Stimulated activated CD8-positive, alpha-beta memory T cell treated with anti-CD3 and anti-CD28 coated beads, Interleukin-4, amount 100 ng/mL, for 1 hour (primary cell): ENCODE measurements at regions not wholly inside any gene's neighbourhood (a gene's known extent, or its start where the extent isn't known, plus 50 kb on each side); places are given as distances from the start of the nearest gene placed in this dataset.

ENCODE experiments used
- DNase-seq, 2 donors: peaks; one replicate each; pipeline ENCODE4 v3.0.0-alpha.2; 2020; ENCODE audit warnings: low read depth in 2 of 2, low spot score in 1 of 2

GRCh38 chr6:44631968-44632367 is 244.5 kb downstream of the CDC5L start:
- no peak for DNase-seq

DNA sequence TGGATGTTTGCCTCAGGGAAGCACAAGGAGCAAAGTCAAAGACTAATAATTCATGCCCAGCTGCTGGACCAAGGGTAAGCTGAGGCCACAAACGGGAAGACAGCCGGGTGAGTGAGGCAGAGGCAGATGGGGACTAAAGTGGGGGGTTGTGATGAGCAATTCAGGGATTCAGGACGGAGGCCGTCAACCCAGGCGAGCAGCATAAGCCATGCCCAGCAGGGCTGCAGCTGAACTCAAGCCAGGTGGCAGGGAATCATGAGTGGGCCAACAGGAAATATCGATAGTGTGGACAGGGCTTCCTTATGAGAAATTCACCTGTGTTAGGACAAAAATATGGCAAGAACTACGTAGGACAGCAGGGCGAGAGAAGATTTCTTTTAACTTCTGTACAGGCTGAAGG is 246.8 kb downstream of the CDC5L start:
- no peak for DNase-seq

GRCh38 chr6:44635486-44635885 is 248.0 kb downstream of the CDC5L start:
- DNase-seq: no peak

DNA sequence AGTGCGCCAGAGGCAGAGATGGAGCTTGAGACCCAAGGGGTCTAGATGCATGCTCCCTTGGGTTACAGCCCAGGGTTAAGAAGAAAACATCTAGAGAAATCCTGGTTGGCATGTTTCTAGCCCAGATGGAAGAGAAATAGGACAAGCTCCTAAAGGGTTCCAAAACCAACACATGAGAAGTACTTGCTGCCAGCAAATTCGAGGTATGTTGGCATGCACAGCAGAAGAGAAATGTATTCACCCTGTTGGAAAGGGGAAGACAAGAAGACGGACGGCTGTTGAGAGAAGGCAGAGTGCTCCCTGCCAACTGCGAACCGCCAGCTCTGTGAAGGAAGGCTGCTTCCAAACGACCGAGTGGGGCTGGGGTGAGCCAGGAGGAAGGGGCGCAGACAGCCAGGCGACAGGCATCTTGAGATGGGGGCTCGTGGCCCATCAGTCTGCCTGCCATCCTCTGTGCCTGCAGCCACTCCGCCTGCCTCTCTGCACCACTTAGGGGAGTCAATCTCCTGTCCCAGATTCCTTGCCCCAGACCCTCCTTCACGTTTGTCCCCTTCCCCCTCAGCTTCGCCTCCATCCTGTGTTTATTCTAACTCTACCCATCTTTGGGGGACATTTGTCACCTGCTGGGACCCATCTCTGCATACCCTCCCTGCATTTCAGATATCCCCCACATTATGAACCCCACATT is 249.2 kb downstream of the CDC5L start:
- DNase-seq: no peak

- no peak for DNase-seq
These were observed 254.0 kb downstream of the CDC5L start for GRCh38 chr6:44641344-44642031.

DNA sequence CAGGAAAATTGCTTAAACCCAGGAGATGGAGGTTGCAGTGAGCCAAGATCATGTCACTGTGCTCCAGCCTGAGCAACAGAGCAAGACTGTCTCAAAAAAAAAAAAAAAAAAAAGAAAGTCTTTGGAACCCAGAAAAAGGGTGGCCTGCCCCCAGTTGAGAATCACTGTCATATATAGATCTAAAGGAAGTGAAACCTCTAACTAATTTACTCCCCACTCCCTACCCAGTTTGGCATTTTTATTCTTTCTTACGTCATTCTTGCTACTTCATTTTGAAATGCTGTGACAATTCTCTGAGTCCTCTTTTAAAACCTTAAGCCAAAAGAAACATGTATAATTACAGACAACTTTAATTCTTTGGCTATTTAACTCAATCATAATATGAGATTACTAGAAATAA is 254.8 kb downstream of the CDC5L start:
- DNase-seq: no peak

DNA sequence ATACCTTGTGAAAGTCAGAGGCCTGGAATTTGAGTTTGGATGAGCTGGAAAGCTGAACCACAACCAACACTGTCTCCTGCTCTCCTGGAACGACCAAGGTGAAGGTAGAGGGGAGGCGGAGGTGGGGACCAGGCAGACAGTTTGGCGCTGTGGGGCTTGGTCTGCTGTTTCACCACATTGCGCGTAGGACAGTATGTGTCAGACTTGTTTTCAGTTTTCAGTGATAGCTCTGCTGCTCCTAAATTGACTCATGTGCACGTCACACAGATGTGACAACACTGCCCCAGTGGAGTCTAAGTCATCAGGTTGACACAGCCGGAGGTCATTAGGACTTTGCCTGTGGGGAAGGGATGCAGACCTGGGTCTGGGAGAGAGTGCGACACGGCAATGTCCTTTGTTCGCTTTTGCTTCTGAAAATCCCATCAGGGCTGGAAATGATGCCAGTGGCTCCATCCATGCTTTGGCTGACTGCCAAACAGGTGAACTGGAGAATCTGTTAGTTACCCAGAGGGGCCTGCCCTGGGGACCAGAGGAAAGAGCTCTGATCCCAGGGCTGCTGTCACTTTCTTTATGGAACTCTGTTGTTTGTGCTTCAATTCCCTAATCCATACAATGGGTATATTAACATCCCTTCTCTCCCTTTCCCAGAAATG is 255.5 kb downstream of the CDC5L start:
- no peak for DNase-seq

DNA sequence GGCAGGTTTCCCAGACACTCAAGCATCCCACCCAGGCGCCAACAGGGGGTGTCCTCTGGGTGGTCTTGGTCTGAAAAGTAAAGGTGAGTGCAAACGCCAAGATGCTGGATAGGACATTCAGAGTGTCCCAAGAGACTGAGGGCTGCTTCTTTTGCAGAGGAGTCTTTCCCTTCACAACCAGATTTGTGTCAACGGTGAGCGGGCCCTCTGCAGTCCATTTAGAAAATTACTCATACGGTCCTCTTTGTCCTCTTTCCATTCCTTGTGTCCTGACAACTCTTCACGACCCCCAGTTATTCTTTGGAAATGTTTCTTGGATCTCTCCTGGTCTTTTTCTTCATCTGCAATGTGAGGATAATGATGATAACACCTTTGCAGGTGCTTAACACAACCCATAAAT is 257.8 kb downstream of the CDC5L start:
- DNase-seq: no peak

DNA sequence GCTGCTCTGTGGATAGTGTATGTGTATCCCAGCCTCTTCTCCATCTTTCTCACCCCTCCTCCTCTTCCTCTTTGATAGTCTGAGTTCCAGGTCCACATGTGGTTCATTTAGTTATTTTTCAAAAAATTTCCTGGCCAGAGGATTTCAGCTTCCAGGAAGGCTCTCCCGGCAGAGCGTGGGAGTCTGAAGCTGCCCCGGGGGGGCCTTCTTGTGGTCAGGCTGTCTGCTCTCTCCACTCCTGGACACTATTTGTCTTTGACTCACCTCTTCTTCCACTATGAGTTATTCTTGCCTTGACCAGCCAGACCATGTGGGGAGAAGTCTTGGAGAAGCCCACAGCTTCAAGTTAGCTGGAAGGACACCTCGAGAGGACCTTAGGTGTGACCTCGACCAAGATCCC is 258.8 kb downstream of the CDC5L start:
- no peak for DNase-seq

- no peak for DNase-seq
These were observed 262.0 kb downstream of the CDC5L start for GRCh38 chr6:44649365-44650025.

- no peak for DNase-seq
These were observed 263.0 kb downstream of the CDC5L start for GRCh38 chr6:44650495-44650894.

- no peak for DNase-seq
These were observed 263.4 kb downstream of the CDC5L start for GRCh38 chr6:44650947-44651346.

- no peak for DNase-seq
These were observed 264.1 kb downstream of the CDC5L start for GRCh38 chr6:44651604-44652003.

DNA sequence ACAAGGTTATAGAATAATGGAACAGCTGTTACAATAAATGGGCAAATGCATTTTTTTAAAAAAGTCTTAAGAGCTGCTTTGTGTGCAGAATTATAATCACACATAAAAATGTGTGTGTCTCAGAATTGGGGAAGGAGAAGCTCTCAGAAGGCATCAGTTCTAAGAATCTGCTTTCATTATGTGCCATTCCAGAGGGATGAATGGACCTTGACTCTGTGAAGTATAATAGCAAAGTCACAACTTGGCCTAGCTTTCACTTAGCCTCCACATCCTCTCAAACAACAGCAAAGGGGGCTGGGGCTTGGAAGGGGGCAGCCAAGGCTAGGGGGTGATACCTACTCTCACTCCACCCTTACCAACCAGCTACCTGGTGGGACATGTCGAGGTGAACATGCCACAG is 265.0 kb downstream of the CDC5L start:
- no peak for DNase-seq

- DNase-seq: no peak
These were observed 265.6 kb downstream of the CDC5L start for GRCh38 chr6:44653091-44653490.

GRCh38 chr6:44653761-44654218 is 266.3 kb downstream of the CDC5L start:
- no peak for DNase-seq

DNA sequence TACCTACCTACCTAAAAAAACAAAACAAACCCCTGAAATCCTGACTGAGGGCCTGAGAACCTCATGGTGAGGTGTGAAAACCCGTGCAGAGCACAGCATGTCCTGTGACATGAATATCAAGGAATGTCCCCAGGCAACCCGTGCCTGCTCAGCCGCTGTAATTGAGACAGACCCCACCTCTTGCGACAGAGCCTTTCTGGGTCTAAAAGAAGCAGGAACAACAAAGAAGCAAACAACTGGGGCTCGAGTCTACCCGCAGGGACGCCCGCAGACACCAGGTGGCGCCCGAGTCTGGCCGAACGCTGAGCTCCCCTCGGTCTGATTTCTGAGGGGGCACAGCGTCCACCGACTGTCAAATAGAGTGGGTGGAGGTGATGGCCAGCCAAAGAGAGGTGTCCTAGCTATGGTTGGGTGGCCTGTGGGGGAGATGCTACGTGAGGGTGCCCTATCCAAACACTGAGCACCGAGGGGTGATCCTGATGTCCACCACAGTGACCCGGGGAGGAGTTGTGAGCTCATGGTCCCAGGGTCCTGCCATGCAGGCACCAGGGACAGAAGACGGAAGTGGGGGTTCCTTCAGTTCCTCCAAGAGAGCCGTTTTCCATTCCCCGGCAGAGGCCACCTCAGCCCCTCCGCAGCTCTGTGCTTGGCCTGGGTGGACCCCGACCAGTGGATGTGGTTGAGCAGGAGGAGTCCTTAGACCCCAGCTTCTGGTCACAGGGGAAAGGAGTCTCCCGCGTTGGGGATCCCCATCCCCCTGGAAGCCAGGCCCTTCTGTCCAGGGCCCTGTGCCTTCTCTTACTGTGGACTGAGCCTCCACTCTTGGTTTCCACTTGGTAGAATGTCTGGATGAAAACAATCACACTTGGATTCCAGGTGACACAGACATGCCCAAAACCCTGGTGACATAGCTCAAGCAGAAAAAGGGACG is 268.2 kb downstream of the CDC5L start:
- DNase-seq: peak; percentile 47 to 67

DNA sequence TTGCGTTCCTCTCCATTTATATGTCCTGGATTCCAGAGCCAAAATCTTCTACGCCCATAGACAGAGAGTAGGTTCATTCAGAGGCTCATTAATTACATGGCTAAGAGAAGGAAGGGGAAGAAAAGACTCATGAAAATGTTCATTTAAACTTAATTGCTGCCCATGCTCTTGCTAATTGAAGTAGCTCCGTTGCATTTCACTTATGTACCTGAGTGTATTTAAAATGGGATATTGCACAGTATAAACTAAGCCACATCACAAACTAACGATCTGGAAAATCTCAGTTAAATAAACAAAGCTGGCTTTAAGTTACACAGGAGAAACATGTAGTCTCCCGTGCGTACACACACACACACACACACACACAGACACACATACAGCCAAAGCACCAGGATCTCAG is 269.2 kb downstream of the CDC5L start:
- DNase-seq: no peak

- no peak for DNase-seq
These were observed 269.8 kb downstream of the CDC5L start for GRCh38 chr6:44657206-44657819.

GRCh38 chr6:44658571-44658970 is 271.1 kb downstream of the CDC5L start:
- DNase-seq: no peak
